IPS-NIHi7 (cell line): ENCODE measurements at regions not wholly inside any gene's neighbourhood (a gene's known extent, or its start where the extent isn't known, plus 50 kb on each side); places are given as distances from the start of the nearest gene placed in this dataset.

Experiments
- DNase-seq: peaks from one replicate; pipeline ENCODE4 v3.0.0; 2012; ENCODE audit warnings: mixed read lengths; ENCODE audit errors: extremely low spot score

- no peak for DNase-seq
Observed at GRCh38 chr1:112264010-112264409, 132.0 kb upstream of the CTTNBP2NL start.

DNA sequence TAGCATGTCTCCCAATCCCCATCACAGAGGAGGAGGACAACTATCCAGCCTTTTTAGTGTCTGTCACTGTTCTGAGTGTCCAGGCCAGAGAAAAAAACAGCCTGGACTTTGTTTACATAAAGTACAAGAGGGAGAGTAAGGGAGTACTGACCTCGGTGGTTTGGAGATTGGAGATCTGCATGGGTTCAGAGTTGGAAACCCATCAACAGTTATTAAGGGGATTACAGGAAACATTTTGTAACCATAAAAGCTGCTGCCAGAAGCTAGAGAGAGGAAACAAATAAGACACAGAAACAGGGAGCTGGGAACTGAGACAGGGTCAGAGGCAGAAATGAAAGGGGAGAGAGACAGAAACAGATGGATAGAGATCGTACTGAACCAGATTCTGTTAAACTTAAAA is 131.5 kb upstream of the CTTNBP2NL start:
- no peak for DNase-seq

- DNase-seq = no peak
Observed at GRCh38 chr1:112265931-112266330, 130.1 kb upstream of the CTTNBP2NL start.

DNA sequence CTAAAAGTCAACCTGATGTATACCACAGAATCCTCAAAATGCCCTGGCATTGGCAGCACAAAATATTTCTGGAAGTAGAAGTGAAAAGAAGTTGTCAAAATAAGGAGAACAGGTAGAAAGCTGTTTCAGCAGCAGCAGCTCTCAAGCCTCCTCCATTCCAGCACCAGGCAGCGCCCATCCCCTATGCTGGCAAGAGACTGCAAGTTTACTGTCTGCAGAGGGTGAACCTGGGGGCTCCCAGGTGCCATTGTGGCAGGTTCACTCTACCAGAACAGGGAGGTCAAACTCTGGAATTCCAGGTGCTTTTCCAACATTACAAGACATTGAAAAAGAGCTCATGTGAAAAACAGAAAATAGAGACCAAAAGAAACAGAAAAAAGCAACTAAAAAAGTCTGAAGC is 128.8 kb upstream of the CTTNBP2NL start:
- DNase-seq = no peak

DNA sequence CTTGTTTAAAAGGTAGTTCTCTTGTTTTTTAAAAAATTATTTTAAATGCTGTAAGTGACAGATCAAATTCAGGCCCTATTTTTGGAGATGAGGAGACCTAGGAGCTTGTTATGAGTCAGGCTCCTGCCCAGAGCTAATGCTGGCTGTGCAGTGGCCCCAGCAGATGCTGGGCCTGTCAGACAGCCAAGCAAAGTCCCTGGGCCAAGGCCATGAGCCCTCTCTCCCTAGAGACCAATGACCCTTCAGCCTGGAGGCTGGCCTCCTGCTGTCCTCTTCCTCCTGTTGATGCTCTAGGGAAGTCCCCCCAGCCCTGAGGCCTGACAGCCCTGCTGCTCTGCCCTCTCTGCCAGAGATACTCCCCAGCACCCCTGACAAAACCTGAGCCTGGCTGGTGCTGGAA is 128.1 kb upstream of the CTTNBP2NL start:
- DNase-seq = no peak

- no peak for DNase-seq
Observed at GRCh38 chr1:112268408-112268807, 127.6 kb upstream of the CTTNBP2NL start.

- DNase-seq = no peak
Observed at GRCh38 chr1:112271270-112271669, 124.7 kb upstream of the CTTNBP2NL start.

- no peak for DNase-seq
Observed at GRCh38 chr1:112272101-112272772, 123.8 kb upstream of the CTTNBP2NL start.

DNA sequence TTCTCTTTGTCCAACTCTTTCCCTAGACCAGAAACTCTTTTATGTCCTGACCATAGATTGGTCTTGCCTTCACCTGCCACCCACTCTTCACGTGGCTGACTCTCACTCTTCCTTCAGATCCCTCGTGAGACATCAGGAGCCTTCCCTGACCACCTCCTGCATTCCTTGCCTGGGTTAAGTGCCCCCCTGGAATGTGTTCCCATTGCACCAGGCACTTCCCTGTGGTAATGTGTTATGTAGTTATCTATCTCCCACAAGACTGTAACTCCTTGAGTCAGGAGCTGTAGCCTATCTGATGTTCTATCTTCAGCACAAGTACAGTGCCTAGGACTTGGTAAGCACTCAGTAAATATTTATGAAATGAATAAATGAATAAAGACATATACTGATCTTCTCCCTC is 111.2 kb upstream of the CTTNBP2NL start:
- no peak for DNase-seq

GRCh38 chr1:112285316-112285715 is 110.7 kb upstream of the CTTNBP2NL start:
- no peak for DNase-seq

DNA sequence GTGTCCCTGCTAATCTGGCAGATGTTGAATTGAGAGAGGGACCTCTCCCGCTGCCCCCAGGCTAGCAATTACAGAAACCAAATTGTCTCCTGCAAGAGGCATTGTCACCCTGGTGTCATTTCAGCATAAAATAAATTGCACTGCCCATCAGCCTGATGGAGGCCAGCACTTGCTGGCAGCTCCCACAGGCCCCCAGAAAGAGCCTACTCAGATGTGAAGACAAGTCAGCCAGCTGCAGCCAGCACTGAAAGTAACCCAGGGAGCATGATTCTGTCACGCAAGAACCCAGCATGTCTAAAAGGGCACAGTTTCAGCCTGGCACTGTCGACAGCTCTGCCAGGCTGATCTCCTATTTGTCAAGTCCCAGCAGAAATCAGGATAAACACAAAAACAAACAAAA is 110.3 kb upstream of the CTTNBP2NL start:
- no peak for DNase-seq

- DNase-seq = no peak
Observed at GRCh38 chr1:112296908-112297307, 99.1 kb upstream of the CTTNBP2NL start.

DNA sequence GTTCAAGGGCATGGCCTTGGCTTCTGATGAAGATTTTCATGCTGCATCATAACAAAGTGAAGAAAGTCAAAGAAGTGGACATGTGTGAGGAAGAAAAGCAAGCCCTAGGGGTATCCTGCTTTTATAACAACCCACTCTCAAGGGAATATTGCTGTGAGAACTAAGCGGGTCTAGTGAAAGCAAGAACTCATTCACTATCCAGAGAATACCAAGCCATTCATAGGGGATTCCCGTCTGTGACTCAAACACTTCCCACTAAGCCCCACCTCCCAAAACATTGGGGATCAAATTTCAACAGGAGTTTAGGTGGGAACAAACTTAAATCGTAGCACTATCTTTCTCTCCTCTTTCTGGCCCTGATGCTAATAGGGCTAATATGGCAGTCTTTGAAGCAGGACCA is 98.5 kb upstream of the CTTNBP2NL start:
- DNase-seq = no peak

- DNase-seq = peak; percentile 88
Observed at GRCh38 chr1:112298558-112298957, 97.5 kb upstream of the CTTNBP2NL start.

DNA sequence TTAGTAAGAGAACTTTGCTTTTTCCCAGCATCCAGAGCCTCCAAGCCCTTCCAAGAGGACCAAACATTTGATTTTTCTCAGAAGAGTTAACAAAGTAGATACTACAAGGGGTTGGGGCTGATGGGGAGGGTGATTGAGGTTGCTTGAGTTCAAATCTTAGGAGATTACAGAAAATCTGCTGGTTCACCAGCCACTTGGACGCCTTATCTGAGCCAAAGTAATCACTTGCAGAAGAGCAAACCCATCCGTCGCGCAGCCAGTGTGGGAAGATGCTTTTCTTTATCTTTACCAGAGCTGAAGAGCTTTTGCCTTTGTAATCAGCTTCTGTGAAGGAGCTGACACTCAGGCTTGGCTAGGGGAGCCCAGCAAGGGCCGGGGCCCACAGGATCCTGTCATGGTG is 91.9 kb upstream of the CTTNBP2NL start:
- DNase-seq = no peak

- DNase-seq = no peak
Observed at GRCh38 chr1:112304612-112305011, 91.4 kb upstream of the CTTNBP2NL start.

DNA sequence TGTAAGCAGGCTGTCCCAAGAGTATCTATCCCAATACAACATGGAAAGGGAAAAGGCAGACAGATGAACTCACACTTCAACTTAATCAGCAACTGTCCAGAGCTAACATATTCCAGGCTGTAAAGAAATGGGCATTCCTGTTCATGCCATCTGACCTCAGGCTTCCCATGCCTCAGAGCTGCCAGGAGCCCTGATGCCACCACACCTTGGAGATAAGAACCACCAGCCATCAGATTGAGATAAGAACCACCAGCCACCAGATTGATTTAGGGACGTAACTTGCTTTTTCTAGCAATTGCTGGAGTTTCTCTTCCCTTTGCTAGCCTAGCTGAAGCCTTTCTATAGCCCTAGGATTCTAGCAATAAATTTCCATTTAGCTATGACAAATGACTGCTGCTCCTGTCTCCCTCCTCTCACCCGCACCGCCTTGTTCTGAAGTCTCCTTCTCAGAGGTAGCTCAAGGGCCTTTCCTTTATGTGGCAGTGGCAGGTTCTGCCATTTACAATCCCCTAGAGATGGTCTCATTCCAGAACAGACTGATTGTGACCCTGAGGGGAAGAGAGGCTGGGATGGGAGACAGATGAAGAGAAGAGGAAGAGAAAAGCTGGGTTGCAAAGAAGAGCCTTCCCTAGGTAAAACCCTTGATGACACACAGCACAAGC is 88.0 kb upstream of the CTTNBP2NL start:
- DNase-seq = no peak

DNA sequence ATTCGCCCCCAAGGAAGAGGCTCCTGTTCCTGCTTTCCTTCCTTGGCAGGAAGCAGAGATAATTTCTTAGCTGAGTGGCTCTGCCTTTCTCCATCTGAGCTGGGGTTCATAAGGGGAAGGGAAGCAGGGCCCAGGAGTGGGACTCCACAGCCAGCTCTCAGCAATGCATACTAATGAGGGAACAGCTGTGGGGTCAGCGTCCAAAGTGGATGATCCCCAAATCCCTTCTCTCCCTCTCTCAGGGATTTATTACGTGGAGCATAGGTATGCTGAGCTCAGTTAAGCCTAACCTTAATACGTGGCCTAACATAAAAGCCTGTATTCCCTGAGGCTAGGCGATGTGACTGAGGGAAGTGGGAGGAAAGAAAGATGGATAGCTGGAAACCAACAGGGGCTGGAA is 87.3 kb upstream of the CTTNBP2NL start:
- no peak for DNase-seq

DNA sequence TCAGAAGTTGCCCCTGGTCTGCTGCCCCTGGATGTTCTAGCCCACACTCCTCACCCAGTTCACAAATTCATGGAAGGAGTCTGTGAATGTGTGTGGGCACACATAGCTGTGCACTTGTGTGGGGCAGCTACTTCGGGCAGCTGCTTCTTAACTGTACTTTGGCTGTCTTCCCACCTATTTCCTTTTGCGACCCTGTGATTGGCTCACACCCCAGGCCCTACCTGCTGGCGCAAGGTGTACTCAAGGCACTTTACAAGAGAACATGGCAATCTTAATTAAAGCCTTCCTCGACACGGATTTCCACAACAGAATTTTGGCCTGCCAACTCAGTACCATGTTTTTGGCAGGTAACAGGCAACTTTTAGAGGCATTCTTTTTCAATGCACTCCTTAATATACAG is 86.5 kb upstream of the CTTNBP2NL start:
- DNase-seq = no peak

DNA sequence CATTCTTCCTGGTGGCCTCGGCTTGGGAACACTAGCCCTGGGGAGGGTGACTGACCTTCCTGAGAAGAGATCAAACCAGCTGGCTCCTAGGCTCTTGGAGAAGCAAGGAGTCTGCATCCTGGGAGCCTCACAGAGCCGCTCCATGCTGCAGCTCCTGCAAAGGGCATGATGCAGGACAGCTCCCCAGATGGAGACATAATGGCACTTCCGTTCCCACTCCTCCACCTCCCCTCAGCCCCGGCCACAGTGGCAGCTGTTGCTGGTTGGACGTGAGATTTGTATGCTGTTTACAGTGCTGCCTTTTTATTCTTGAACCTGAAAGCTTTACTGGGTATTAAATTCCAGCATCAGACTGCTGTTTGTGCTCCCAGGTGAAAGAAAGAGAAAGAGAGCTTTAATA is 83.7 kb upstream of the CTTNBP2NL start:
- no peak for DNase-seq

DNA sequence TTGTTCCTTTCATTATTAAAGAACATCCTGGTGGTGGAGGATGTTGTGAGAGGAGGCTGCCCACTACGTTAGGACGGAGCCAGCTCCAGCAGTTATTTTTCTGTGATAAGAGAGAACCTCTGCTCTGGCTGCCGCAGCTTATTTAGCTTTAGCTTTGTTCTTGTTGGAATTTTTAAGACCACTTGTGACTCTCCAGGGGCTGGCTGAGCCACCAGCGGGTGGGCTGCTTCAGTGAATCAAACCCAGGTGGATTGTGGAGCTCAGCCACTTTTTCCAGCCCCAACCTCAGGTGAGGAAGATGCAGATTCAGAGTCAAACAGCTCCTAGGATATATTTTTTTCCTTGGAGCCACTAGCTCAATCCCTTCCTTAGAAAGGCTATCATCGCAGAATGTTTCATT is 83.1 kb upstream of the CTTNBP2NL start:
- DNase-seq = no peak

GRCh38 chr1:112316254-112316913 is 79.6 kb upstream of the CTTNBP2NL start:
- no peak for DNase-seq

GRCh38 chr1:112317140-112317539 is 78.9 kb upstream of the CTTNBP2NL start:
- DNase-seq = no peak
